PFSK-1 (cell line): ENCODE measurements at regions not wholly inside any gene's neighbourhood (a gene's known extent, or its start where the extent isn't known, plus 50 kb on each side); places are given as distances from the start of the nearest gene placed in this dataset.

Experiments
- FOXP2 ChIP-seq: optimal IDR thresholded peaks from 2 replicates; pipeline ENCODE3; 2011; ENCODE audit warnings: borderline replicate concordance, control low read depth, inconsistent platforms; ENCODE audit not compliant: insufficient read depth; ENCODE audit errors: extremely low read length, extremely low read depth
- POLR2AphosphoS5 ChIP-seq: IDR thresholded peaks from 2 replicates; pipeline ENCODE4 v1.6.1; 2012; ENCODE audit warnings: low read depth, mild to moderate bottlenecking, control low read depth, low read length, moderate library complexity
- REST ChIP-seq, 2 experiments: IDR thresholded peaks; 2 replicates each; pipeline versions ENCODE4 v1.6.1 to v1.8.0; 2011 to 2012; ENCODE audit warnings: low read depth in 2 of 2, low read length in 2 of 2, control low read depth in 1 of 2, inconsistent platforms in 1 of 2, mild to moderate bottlenecking in 1 of 2, moderate library complexity in 1 of 2; ENCODE audit not compliant: insufficient read depth in 1 of 2
- SIN3A ChIP-seq: IDR thresholded peaks from 2 replicates; pipeline ENCODE4 v1.6.1; 2012; ENCODE audit warnings: mild to moderate bottlenecking, low read length, moderate library complexity, borderline replicate concordance; ENCODE audit not compliant: insufficient read depth
- TAF1 ChIP-seq: IDR thresholded peaks from 2 replicates; pipeline ENCODE4 v1.6.1; 2012; ENCODE audit warnings: low read length, control low read depth, borderline replicate concordance; ENCODE audit not compliant: insufficient read depth

- no peak for TF ChIP-seq SIN3A
- TF ChIP-seq FOXP2: no peak
- TF ChIP-seq TAF1: no peak
These were observed 124.7 kb downstream of the ICOS start for GRCh38 chr2:204061241-204061640.

- TF ChIP-seq SIN3A (no peak), TAF1 (no peak), POLR2AphosphoS5 (no peak)
These were observed 127.6 kb downstream of the ICOS start for GRCh38 chr2:204064119-204064518.

GRCh38 chr2:204065566-204065965 lies 129.0 kb downstream of the ICOS start:
- TF ChIP-seq SIN3A (no peak), TAF1 (no peak)

- TF ChIP-seq POLR2AphosphoS5: no peak
- no peak for TF ChIP-seq FOXP2
- no peak for TF ChIP-seq REST (IDR thresholded peaks at IDR 0.05; ENCODE audit: insufficient read depth in 1 of 2, low read depth in 2 of 2, low read length in 2 of 2)
- no peak for TF ChIP-seq SIN3A
- no peak for TF ChIP-seq TAF1
These were observed 129.5 kb downstream of the ICOS start for GRCh38 chr2:204066051-204066450.

GRCh38 chr2:204069804-204070203 lies 133.2 kb downstream of the ICOS start:
- no peak for TF ChIP-seq SIN3A
- no peak for TF ChIP-seq REST (IDR thresholded peaks at IDR 0.05; ENCODE audit: insufficient read depth in 1 of 2, low read depth in 2 of 2, low read length in 2 of 2)
- TF ChIP-seq POLR2AphosphoS5: no peak
- no peak for TF ChIP-seq TAF1
- TF ChIP-seq FOXP2: no peak

GRCh38 chr2:204072443-204073324 lies 136.1 kb downstream of the ICOS start:
- TF ChIP-seq FOXP2: no peak
- no peak for TF ChIP-seq SIN3A
- TF ChIP-seq REST (IDR thresholded peaks at IDR 0.05; ENCODE audit: insufficient read depth in 1 of 2, low read depth in 2 of 2, low read length in 2 of 2): no peak
- no peak for TF ChIP-seq TAF1
